HG02943 (cell line): ENCODE measurements at regions not wholly inside any gene's neighbourhood (a gene's known extent, or its start where the extent isn't known, plus 50 kb on each side); places are given as distances from the start of the nearest gene placed in this dataset.
"Not testable (repeated sequence)": the region's sequence is repeated elsewhere in the genome, so short reads cannot be mapped to it uniquely, and the experiment has no call there.

ENCODE experiments used
- ATAC-seq: cut with Tn5 transposase; IDR thresholded peaks from one replicate; pipeline ENCODE4 v1.9.1; 2021; ENCODE audit warnings: mild to moderate bottlenecking, low read depth, moderate library complexity; ENCODE audit not compliant: unreplicated experiment

GRCh38 chr15:22665059-22665702, 121.3 kb upstream of the NIPA1 start:
- ATAC-seq: not testable (repeated sequence)

- ATAC-seq: not testable (repeated sequence)
Observed at GRCh38 chr15:22665711-22666110, 120.7 kb upstream of the NIPA1 start.

- ATAC-seq: not testable (repeated sequence)
Observed at GRCh38 chr15:22684786-22685185, 101.7 kb upstream of the NIPA1 start.

GRCh38 chr15:22699881-22700280, 86.6 kb upstream of the NIPA1 start:
- ATAC-seq: not testable (repeated sequence)

GRCh38 chr15:22710831-22711341, 75.6 kb upstream of the NIPA1 start:
- not testable (repeated sequence) for ATAC-seq

GRCh38 chr15:22713933-22714332, 72.5 kb upstream of the NIPA1 start:
- ATAC-seq: not testable (repeated sequence)

GRCh38 chr15:22714358-22715132, 71.9 kb upstream of the NIPA1 start:
- ATAC-seq: not testable (repeated sequence)

- not testable (repeated sequence) for ATAC-seq
Observed at GRCh38 chr15:22715133-22715845, 71.2 kb upstream of the NIPA1 start.

GRCh38 chr15:22719980-22720379, 66.5 kb upstream of the NIPA1 start:
- not testable (repeated sequence) for ATAC-seq

GRCh38 chr15:22726104-22726503, 60.3 kb upstream of the NIPA1 start:
- not testable (repeated sequence) for ATAC-seq

GRCh38 chr15:22735067-22735466, 51.4 kb upstream of the NIPA1 start:
- ATAC-seq: not testable (repeated sequence)

- ATAC-seq: no peak
Observed at GRCh38 chr15:22735781-22736180, 50.7 kb upstream of the NIPA1 start.

GRCh38 chr15:22736200-22736599, 50.2 kb upstream of the NIPA1 start:
- ATAC-seq: not testable (repeated sequence)
